ENCODE measurements at regions not wholly inside any gene's neighbourhood (a gene's known extent, or its start where the extent isn't known, plus 50 kb on each side); places are given as distances from the start of the nearest gene placed in this dataset.

- no peaks in the 10 kb centered on the region for H3K36me3 ChIP-seq (replicated peaks in 1 of 2; ENCODE audit: control extremely low read depth in 1 of 2, control insufficient read depth in 1 of 2, extremely low read depth in 1 of 2, insufficient read depth in 2 of 2, low read length in 1 of 2)
- no peak overlapping the region for H2AFZ ChIP-seq (ENCODE audit: insufficient read depth, low read depth, low read length, poor library complexity, severe bottlenecking)
- WGBS (ENCODE audit: insufficient coverage) = 83% methylated on average over 4 of the region's 4 CpGs
- no peak overlapping the region for H3K9ac ChIP-seq (ENCODE audit: low read length)
- no peak overlapping the region for H3K27ac ChIP-seq (ENCODE audit: low read length in 2 of 2)
- no peak overlapping the region for H3K4me2 ChIP-seq (replicated peaks; ENCODE audit: low read depth, low read length, poor library complexity, severe bottlenecking)
- POLR2A ChIA-PET = no interaction called here
- no peaks in the 10 kb centered on the region for H3K79me2 ChIP-seq (ENCODE audit: control insufficient read depth, insufficient read depth, low read length)
- H3K4me3 ChIP-seq (ENCODE audit: control extremely low read depth in 1 of 5, extremely low read depth in 1 of 5, insufficient read depth in 1 of 5, low read depth in 2 of 5, low read length in 4 of 5) = no peak overlapping the region
- ATAC-seq (ENCODE audit: low read depth) (no peak), DNase-seq (no peak)
- no peaks in the 10 kb centered on the region for H4K20me1 ChIP-seq (ENCODE audit: control insufficient read depth, insufficient read depth, low read length, poor library complexity, severe bottlenecking)
- CTCF ChIA-PET = no interaction called here
- intact Hi-C loops (cut with micrococcal nuclease) = no loop called here
- TF ChIP-seq EZH2 (IDR thresholded peaks at IDR 0.05; ENCODE audit: borderline replicate concordance, insufficient read depth, low read depth, low read length, poor library complexity, severe bottlenecking) = no peak
- no peak for TF ChIP-seq CTCF (IDR thresholded peaks at IDR 0.05)
- Mint-ChIP-seq H3K4me3 (no peak overlapping the region), H3K27ac (no peak overlapping the region), H3K27me3 (peaks cover 14% of the 10 kb centered on the region), H3K9me3 (ENCODE audit: insufficient read depth) (no peaks in the 10 kb centered on the region), H3K4me1 (no peaks in the 10 kb centered on the region)
- H3K4me1 ChIP-seq (ENCODE audit: control insufficient read depth in 2 of 2, insufficient read depth in 2 of 2, low read length in 2 of 2) = no peaks in the 10 kb centered on the region
- H3K27me3 ChIP-seq (replicated peaks in 1 of 4; ENCODE audit: control extremely low read depth in 1 of 4, control insufficient read depth in 3 of 4, insufficient read depth in 4 of 4, low read length in 3 of 4) = peaks cover 0 to 14% (median 0%) of the 10 kb centered on the region in 4 experiments
- H3K9me3 ChIP-seq (ENCODE audit: control extremely low read depth in 1 of 3, control insufficient read depth in 2 of 3, insufficient read depth in 1 of 3, low read length in 2 of 3) = no peaks in the 10 kb centered on the region
Measured at GRCh38 chr4:10320130-10320529, 137.1 kb downstream of the ZNF518B start.

GRCh38 chr4:10317345-10317744 lies 139.9 kb downstream of the ZNF518B start:
- Mint-ChIP-seq H3K27me3 (peaks cover 10% of the 10 kb centered on the region), H3K9me3 (ENCODE audit: insufficient read depth) (no peaks in the 10 kb centered on the region), H3K4me3 (no peak overlapping the region), H3K4me1 (no peaks in the 10 kb centered on the region), H3K27ac (no peak overlapping the region)
- Histone ChIP-seq H3K4me3 (ENCODE audit: control extremely low read depth in 1 of 5, extremely low read depth in 1 of 5, insufficient read depth in 1 of 5, low read depth in 2 of 5, low read length in 4 of 5) (no peak overlapping the region), H3K9me3 (ENCODE audit: control extremely low read depth in 1 of 3, control insufficient read depth in 2 of 3, insufficient read depth in 1 of 3, low read length in 2 of 3) (no peaks in the 10 kb centered on the region), H3K9ac (ENCODE audit: low read length) (no peak overlapping the region), H2AFZ (ENCODE audit: insufficient read depth, low read depth, low read length, poor library complexity, severe bottlenecking) (no peak overlapping the region), H3K27ac (ENCODE audit: low read length in 2 of 2) (no peak overlapping the region), H3K4me2 (replicated peaks; ENCODE audit: low read depth, low read length, poor library complexity, severe bottlenecking) (no peak overlapping the region), H3K79me2 (ENCODE audit: control insufficient read depth, insufficient read depth, low read length) (no peaks in the 10 kb centered on the region), H3K4me1 (ENCODE audit: control insufficient read depth in 2 of 2, insufficient read depth in 2 of 2, low read length in 2 of 2) (no peaks in the 10 kb centered on the region), H4K20me1 (ENCODE audit: control insufficient read depth, insufficient read depth, low read length, poor library complexity, severe bottlenecking) (no peaks in the 10 kb centered on the region), H3K36me3 (replicated peaks in 1 of 2; ENCODE audit: control extremely low read depth in 1 of 2, control insufficient read depth in 1 of 2, extremely low read depth in 1 of 2, insufficient read depth in 2 of 2, low read length in 1 of 2) (no peaks in the 10 kb centered on the region), H3K27me3 (replicated peaks in 1 of 4; ENCODE audit: control extremely low read depth in 1 of 4, control insufficient read depth in 3 of 4, insufficient read depth in 4 of 4, low read length in 3 of 4) (peaks cover 0 to 2% (median 0%) of the 10 kb centered on the region in 4 experiments)
- no peak for DNase-seq
- no peak for TF ChIP-seq CTCF (IDR thresholded peaks at IDR 0.05)
- no peak for TF ChIP-seq EZH2 (IDR thresholded peaks at IDR 0.05; ENCODE audit: borderline replicate concordance, insufficient read depth, low read depth, low read length, poor library complexity, severe bottlenecking)
- intact Hi-C loops (cut with micrococcal nuclease) = no loop called here
- no peak for ATAC-seq (ENCODE audit: low read depth)
- 83% methylated on average over 1 of the region's 2 CpGs for WGBS (ENCODE audit: insufficient coverage)
- CTCF ChIA-PET = no interaction called here
- POLR2A ChIA-PET = no interaction called here

Data from B cell (primary cell).